HUDEP-2 (cell line): ENCODE measurements at regions not wholly inside any gene's neighbourhood (a gene's known extent, or its start where the extent isn't known, plus 50 kb on each side); places are given as distances from the start of the nearest gene placed in this dataset.
A peak's percentile ranks its signal among the peaks of the same experiment; 100 is the strongest.
"Not testable (repeated sequence)": the region's sequence is repeated elsewhere in the genome, so short reads cannot be mapped to it uniquely, and the experiment has no call there.

ENCODE experiments used
- DNase-seq, 76 experiments: peaks; one replicate each; lab custom pipeline; 2025; ENCODE audit not compliant: unreplicated experiment in 76 of 76; lab: John Stamatoyannopoulos, UW

DNA sequence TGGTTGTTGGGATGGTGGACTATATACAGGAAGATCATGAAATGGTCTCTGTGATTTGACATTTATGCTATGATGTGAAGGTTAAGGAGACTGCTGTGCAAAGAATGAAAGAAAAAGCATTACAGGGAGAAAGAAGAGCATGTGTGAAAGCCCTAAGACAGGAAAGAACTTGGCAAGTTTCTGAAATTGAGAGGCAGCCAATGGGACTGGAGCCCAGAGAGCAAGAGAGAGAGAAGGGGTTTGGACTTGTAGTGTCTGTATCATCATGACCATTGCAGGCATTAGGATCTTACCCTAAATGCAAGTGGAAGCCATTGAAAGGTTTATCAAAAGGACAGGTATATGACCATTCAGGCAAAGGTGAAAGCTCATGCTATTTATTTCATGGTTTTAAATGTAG is 147.1 kb downstream of the NAA11 start:
- no peak for DNase-seq

DNA sequence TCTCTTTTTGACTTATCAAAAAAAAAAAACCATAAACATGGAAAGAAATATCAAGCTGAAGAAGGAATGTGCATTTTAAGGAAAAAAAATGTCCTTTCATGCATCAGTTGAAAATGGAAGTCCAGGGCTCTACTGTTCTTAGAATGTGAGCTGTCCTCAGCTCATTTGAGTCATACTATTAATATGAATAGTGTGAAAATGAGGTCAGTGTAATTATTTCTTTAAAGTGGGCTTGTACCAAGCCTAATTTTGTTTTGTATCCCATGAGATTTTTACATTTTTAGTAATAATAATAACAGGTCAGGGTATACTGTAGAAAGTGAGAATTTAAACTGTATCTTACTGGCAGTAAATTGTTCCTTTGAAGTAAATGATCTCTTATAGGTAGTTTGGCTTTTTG is 148.5 kb downstream of the NAA11 start:
- no peak for DNase-seq

DNA sequence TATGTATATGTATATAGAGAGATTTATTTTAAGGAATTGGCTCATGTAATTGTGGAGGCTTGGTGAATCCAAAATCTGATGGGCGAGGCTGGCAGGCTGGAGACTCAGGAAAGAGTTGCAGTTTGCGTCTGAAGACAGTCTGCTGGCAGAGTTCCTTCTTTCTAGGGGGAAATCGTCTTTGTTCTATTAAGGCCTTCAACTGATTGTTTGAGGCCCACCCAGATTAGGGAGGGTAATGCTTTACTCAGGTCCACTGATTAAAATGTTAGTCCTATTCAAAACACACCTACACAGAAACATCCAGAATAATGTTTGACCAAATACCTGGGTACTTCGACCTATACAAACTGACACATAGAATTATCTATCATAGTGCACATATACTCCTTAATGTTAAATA is 149.5 kb downstream of the NAA11 start:
- no peak for DNase-seq

DNA sequence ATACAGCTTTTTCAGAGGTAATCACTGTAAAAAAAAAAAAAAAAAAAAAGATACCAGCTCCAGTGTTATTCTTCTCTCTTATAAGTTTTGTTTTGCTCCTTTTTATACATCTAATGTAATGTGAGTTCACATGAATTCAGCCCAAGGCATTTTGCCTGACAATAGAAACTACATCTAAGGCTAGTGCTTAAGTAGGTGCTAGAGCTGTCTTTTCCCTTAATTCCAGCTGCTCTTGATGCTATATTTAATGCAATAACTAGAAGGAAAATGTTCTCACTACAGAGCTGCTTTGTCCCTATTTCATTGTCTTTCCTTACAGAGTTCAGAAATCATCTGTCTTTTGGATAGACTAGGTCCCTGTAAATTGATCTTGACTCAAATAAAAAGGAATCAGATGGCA is 150.1 kb downstream of the NAA11 start:
- no peak for DNase-seq

DNA sequence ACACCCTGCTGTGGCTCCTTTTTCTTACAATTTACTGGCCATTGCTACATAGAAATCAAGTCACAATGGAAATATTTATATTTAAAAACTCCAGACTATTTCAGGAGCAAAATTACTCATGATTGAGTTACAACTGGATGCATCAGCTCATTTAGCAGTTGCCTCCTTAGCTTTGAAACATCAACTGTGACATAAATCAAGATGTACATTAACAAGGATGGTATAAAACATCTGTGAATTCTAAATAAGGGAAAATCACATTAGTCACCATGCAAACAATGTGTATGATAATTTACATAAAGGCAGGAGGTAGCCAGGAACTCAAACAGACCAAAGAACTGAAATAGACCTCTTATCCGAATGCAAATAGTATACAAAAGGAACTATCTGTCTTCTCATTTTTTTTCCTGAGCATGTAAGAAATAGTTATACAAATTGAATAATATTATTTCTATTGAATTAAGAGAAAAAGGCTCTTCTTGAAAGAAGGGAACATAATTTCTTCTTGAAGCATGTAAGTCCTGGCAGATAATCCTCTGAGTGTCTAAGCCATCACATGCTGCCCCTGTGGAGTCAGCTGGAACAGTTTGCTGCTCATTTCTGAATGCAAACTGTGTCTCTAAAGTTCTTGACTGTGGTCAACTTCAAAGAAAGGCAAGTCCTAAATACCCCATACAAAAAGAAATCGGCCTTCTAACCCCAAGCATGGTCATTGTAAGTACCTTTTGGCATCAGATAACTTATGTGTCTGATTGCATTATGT is 151.2 kb downstream of the NAA11 start:
- DNase-seq = no peak

DNA sequence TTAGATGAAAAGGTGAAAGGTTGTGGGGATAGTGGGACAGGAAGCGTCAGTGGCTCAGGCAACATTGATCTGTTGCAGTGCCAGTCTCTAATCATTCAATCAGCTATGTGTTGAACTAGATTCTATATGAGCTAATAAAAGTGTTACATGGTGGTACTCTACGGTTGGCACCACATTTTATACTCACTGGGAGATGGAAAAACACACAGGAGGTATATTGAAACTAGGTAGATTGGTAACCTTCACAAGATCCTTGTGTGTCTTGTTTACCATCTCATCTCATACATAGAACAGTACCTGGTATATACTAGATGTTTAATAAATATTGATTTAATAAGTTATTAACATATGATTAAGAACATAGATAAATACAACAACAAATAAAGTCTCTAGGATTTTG is 152.7 kb downstream of the NAA11 start:
- no peak for DNase-seq

DNA sequence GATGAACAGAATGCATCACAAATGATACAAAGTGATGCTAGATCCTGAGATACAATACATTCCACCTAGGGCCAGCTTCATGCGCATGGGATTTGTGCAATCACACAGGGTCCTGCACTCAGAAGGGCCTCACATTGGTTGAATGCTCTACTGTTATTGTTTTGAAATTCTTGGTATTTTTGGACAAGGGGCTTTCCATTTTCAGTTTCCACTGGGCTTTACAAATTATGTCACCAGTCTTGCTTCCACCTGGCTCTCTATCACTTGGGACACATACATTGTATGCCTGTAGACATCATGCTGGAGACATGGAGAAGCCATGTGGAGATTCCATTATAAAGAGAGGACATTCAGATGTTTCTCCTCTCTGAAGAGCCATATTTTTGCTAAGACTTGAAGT is 155.8 kb downstream of the NAA11 start:
- no peak for DNase-seq

DNA sequence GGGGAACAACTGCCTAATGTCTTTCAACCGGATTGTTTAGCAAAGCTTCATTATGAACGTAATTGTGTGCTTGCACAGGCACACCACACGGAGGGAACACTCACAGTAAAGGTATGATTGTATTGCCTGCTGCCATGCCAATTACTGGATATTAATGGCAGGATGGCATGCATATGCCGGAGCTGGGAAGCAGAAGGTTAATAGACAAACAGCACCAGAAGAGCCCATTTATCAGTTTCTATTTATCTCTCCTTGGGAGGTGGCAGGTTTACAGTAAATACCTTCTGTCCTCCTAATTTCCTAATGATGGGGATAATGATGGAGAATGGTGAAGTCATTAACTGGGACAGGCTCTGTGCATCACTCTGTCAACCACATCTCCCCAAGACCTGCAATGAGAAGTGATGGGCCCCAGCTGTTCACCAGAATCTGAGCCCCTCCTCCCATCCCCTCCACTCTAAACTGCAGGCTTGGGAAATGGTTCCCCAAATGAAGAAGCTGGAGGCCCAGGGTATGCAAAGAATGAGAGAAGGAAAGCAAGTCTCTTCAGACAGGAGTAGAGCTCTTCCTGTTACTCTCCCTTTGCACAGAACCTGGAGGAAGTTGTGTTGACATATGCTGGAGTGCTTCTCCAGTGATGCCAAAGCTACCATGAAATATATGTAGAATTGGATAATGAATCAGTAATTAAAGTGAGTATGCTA is 160.8 kb downstream of the NAA11 start:
- no peak for DNase-seq

DNA sequence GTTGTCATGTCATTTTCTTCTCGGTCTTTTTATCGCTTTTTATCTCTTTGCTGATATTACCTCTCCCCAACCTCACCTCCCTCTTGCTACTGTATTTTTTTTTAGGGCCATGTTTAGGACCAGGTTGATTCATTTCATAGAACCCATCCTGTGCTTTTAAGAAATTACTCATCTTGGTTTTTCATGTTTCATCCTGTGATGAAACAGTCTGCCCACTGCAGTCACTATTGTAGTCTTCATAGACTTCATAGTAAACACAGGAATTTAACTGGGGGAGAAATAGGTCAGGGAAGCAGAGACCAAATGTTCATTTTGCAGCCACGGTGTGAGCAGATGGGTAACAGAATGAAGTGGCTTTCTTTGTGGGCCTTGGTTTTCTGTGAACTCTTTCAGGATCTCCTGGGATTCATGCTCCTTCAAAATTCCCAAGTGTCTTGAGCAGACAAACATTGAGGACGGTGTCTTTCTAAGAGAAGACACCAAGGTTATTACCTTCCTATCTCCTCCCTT is 161.8 kb downstream of the NAA11 start:
- DNase-seq = no peak

DNA sequence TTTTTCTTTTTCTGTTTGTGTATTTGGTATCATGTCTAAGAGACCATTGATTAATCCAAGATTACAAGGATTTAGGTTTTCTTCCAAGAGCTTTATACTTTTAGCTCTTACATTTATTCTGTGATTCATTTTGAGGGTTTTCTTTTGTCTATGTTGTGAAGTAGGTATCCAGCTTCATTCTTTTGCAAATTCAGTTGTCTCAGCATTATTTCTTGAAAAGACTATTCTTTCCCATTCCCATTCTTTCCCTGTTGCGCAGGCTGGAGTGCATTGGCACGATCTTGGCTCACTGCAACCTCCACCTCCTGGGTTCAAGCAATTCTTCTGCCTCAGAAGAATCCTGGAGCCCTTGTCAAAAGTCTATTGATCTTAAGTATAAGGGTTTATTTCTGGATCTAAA is 164.9 kb downstream of the NAA11 start:
- no peak for DNase-seq

DNA sequence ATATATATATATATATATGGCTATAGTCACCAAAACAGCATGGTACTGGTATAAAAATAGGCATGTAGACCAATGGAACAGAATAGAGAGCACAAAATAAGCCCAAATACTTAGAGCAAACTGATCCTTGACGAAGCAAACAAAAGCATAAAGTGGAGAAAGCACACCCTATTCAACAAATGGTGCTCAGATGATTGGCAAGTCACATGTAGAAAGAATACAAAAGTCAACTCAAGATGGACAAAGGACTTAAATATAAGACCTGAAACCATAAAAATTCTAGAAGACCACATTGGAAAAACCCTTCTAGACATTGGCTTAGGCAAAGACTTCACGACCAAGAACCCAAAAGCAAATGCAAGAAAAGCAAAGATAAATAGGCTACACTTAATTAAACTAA is 167.2 kb downstream of the NAA11 start:
- not testable (repeated sequence) for DNase-seq

DNA sequence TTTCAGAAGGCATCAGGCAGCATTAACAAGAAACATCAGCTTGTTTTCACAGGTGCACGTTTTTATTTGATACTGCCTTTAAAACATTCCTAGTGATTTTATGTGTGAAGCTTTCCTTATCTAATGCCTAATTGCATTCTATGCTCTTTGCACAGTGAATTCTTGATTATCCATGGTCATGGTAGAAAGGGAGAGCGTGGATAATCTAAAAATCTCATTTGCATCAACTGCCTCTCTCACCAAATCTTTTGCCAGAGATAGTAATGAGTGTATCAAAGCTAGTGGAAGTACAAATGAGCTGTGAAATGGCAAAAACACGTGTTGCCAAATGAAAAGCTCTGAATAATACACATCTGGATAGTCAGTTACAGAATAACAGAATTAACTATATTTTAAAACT is 170.5 kb downstream of the NAA11 start:
- DNase-seq = no peak

DNA sequence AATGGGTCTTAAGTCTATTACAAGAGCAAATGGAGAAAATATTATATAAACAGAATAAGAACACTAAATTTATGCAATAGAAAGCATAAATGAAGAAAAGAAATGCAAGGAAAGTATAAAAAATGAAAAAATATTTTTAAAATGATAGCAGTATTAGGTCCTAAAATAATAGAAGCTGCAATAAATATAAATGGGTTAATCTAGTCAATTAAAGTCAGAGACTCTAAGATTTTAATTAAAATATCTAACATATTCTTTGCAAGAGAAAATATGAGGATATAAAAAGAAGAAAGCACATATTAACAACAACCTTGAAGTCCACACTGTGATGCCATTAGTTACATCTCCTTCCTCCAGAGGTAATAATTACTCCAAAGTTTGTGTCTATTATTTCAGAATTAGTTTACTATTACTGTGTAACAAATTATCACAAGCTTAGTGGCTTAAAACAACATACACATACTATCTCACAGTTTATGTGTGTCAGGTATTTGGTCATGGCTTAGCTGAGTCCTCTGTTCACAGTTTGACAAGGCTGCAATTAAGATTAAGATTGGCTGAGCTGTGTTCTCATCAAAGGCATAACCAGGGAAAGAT is 174.9 kb downstream of the NAA11 start:
- no peak for DNase-seq

DNA sequence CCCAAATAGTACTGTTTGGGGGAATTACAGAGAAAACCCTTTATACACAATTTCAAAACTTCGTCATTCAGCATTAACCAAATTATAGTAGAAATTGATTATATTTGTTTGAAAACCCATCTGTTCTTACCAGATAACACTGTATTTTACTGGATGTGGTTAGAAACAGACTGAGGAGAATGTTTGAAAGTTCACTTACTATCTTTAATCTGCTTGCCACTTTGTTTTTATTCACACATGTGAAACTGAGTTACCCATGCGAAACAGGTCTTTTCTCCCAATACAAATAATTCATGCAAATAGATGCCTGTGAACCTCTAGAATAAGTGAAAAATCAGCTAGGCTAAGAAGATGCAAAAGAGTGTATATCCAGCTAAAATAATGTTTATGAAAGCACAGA is 177.5 kb downstream of the NAA11 start:
- no peak for DNase-seq

DNA sequence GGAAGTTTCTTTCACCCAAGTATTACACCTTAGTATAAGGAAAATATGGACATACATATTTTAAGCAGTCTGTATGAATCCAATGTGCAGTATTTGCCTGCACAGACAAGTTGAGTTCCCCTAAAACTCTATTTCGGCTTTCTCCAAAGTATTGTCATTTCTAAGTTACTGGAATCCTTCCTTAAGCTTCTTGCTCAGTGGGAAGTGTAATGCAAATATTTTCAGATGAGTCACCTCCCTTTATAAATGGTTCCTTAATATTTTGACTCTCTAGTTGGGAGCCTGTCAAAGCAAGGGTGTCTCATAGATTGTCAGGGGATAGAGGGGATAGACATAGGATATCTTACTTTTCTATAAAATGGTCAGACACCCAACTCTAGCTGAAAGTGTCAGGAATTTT is 178.6 kb downstream of the NAA11 start:
- DNase-seq = no peak

DNA sequence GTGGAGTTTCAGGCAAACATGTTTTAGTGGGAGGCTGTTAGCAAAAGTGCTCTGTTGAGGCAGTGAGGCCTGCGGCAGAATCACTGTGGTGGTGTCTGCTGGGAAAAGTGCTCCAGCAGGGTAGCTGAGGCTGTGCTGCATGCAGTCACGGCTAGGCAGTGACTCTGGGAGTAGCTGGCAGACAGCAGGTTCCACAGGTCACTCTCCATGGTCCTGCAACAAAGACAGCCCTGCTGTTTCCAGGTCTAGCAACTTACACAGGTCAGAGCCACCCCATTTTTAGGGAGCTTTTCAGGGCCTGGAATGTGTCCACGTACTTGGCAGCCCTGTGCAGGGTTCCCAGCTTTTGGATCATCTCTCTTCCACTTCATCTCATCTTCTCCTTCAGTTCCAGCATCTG is 184.3 kb downstream of the NAA11 start:
- DNase-seq = peak in 7 of 76 experiments; percentile 0 to 33 (median 1)

DNA sequence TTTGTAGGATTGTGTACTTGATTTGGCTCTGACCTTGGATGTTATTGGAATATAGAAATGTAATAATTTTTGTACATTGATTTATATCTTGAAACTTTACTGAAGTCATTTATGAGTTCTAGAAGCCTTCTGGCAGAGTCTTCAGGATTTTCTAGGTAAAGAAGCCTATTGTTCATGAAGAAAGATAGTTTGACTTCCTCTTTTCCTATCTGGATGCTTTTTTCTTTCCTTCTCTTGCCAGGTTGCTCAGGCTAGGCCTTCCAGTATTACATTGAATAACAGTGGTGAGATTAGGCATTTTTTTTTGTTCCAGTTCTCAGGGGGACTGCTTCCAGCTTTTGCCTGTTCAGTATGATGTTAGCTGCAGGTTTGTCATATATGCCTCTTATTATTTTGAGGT is 191.1 kb downstream of the NAA11 start:
- no peak for DNase-seq

DNA sequence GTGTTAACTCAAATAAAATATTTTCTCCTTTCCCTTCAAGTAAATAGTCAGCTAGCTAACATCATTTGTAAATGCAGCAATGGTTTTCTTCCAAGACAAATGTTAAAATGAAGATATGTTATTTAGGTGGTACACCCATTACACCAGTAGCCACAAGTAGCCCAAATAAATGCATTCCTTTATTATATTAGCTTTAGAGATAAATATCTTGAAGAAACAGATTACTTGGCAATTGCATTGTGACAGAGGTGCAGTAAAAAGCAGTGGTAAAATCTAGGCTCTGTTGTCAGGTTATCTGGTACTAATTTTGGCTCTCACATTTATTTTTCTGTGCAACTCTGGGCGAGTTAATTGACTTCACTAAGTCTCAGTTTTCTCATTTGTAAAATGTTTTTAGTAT is 193.0 kb downstream of the NAA11 start:
- DNase-seq = no peak

DNA sequence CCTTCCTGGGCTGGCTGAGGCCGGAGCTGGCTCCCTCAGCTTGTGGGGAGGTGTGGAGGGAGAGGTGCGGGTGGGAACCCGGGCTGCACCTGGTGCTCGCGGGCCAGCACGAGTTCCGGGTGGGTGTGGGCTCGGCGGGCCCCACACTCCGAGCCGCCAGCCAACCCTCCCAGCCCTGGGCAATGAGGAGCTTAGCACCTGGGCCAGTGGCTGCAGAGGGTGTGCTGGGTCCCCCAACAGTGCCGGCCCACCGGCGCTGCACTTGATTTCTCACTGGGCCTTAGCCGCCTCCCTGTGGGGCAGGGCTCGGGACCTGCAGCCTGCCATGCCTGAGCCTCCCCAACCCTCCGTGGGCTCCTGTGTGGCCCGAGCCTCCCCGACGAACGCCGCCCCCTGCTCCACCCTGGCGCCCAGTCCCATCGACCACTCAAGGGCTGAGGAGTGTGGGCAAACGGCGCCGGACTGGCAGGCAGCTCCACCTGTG is 182.7 kb upstream of the PAQR3 start:
- no peak for DNase-seq

DNA sequence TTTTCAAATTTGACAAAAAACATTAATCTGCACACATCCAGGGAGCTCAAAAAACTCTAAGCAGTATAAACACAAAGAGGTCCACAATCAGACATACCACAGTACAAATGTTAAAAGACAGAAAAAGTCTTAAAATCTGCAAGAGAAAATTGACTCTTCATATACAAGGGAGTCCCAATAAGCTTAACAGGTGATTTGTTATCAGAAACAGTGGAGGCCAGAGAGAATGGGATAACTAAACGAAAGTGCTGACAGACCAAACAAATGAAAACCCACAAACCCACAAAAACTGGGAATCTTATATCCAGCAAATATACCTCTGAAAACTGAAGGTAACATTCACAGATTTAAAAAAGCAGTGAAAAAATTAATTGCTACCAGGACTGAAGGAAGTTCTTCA is 182.0 kb upstream of the PAQR3 start:
- DNase-seq = no peak

DNA sequence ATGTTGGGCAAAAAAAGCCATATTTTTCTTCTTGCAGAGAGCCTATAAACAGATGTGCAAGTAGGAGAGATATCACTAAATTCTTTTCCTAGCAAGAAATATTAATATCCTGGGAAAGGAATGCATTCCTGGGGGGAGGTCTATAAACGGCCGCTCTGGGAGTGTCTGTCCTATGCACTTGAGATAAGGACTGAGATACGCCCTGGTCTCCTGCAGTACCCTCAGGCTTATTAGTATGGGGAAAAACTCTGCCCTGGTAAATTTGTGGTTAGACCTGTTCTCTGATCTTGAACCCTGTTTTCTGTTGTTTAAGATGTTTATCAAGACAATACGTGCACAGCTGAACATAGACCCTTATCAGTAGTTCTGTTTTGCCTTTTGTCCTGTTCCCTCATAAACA is 177.8 kb upstream of the PAQR3 start:
- not testable (repeated sequence) for DNase-seq

DNA sequence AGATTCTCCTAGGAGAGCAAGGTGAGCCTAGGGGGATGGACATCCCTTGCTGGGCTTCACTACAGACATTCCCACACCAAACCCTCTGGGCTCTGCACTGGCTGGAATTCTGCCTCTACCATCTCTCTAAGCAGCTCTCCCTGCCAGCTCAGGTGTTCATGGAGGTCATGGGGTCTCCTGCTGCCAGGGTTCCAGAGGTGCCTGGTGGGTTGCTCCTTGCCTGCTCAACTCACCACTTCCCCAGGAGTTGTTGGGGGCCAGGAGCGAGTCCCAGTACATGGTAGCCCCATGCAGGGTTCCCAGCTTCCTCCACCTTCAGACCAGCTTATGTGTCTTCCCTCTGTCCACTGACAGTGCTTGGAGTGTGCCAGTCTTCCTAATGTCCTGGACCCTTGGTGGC is 167.8 kb upstream of the PAQR3 start:
- no peak for DNase-seq
